HepG2 (cell line): ENCODE measurements at regions not wholly inside any gene's neighbourhood (a gene's known extent, or its start where the extent isn't known, plus 50 kb on each side); places are given as distances from the start of the nearest gene placed in this dataset.

Experiments
- ATAC-seq: fragments of 200-7000 bp; cut with Tn5 transposase; 3 replicates; pipeline ENCODE4 v1.9.1; 2020; ENCODE audit warnings: mild to moderate bottlenecking, moderate library complexity
- BruUV-seq: library from RNA; stranded (reverse); fragments of 400-500 nt; replicated peaks from 2 replicates; lab custom pipeline; 2021; lab: Mats Ljungman, UMichigan
- CTCF ChIA-PET: fragments of 300-600 bp; formaldehyde crosslinking; extraction: SDS; loops from one replicate; lab custom pipeline; 2021; ENCODE audit warnings: low total read pairs, inconsistent platforms, low intra/inter-chr PET ratio; lab: Yijun Ruan, JAX
- POLR2A ChIA-PET: fragments of 350-600 bp; sonication (Branson Sonifier 250); formaldehyde crosslinking; loops from one replicate; lab custom pipeline; 2020; ENCODE audit warnings: antibody characterized with exemption, inconsistent platforms; lab: Yijun Ruan, JAX
- DNase-seq: peaks from one replicate; pipeline ENCODE4 v3.0.0-alpha.2; 2015; ENCODE audit warnings: low spot score
- FAIRE-seq: peaks from 3 replicates; lab custom pipeline; 2011; peaks lifted over from hg19 to GRCh38; lab: Jason Lieb, UNC
- H2AFZ ChIP-seq: one replicate; pipeline ENCODE4 v1.6.1; 2011; ENCODE audit warnings: low read length, inconsistent platforms
- H3K27ac ChIP-seq: fragments of 300-600 bp; 3 replicates; pipeline ENCODE4 v1.8.0; 2011; ENCODE audit warnings: mixed run types, mild to moderate bottlenecking, mixed read lengths, low read length, inconsistent platforms; ENCODE audit not compliant: insufficient read depth; ENCODE audit errors: extremely low read length
- H3K27me3 ChIP-seq, 2 experiments: fragments of 200-600 bp in 1 of 2; 2 replicates in 1 of 2; 3 replicates in 1 of 2; pipeline versions ENCODE4 v1.6.0 to v1.8.0; 2011; ENCODE audit warnings: low read length in 2 of 2, mild to moderate bottlenecking in 2 of 2, moderate library complexity in 2 of 2, inconsistent platforms in 1 of 2; ENCODE audit not compliant: insufficient read depth in 2 of 2, control insufficient read depth in 1 of 2
- H3K36me3 ChIP-seq, 2 experiments: fragments of 200-600 bp in 1 of 2; replicated peaks in 1 of 2; 2 replicates in 1 of 2; 3 replicates in 1 of 2; pipeline versions ENCODE4 v1.5.1 to v1.8.0; 2011; ENCODE audit warnings: low read length in 2 of 2, inconsistent platforms in 1 of 2; ENCODE audit not compliant: insufficient read depth in 2 of 2, control insufficient read depth in 1 of 2
- H3K4me1 ChIP-seq: 2 replicates; pipeline ENCODE4 v1.5.1; 2012; ENCODE audit warnings: low read length, inconsistent platforms; ENCODE audit not compliant: insufficient read depth
- H3K4me2 ChIP-seq: 2 replicates; pipeline ENCODE4 v1.6.0; 2011; ENCODE audit warnings: low read depth, low read length, inconsistent platforms
- H3K4me3 ChIP-seq, 3 experiments: fragments of 200-600 bp in 1 of 3; sonication (generic), shearing (Covaris generic) in 1 of 3; replicated peaks in 1 of 3; 2 replicates each; pipeline ENCODE4 v1.5.1; 2011 to 2016; ENCODE audit warnings: low read length in 3 of 3, inconsistent platforms in 2 of 3, low read depth in 2 of 3, mild to moderate bottlenecking in 2 of 3, control low read depth in 1 of 3, mixed read lengths in 1 of 3; ENCODE audit not compliant: insufficient read depth in 1 of 3
- H3K79me2 ChIP-seq: one replicate; pipeline ENCODE4 v1.6.1; 2011; ENCODE audit warnings: low read length, inconsistent platforms; ENCODE audit not compliant: insufficient read depth
- H3K9ac ChIP-seq: 2 replicates; pipeline ENCODE4 v1.6.0; 2011; ENCODE audit warnings: mild to moderate bottlenecking, low read depth, low read length, inconsistent platforms; ENCODE audit not compliant: insufficient read depth
- H3K9me3 ChIP-seq: 2 replicates; pipeline ENCODE4 v1.5.1; 2012; ENCODE audit warnings: mild to moderate bottlenecking, low read length
- H4K20me1 ChIP-seq: 2 replicates; pipeline ENCODE4 v1.6.0; 2011; ENCODE audit warnings: inconsistent platforms, mild to moderate bottlenecking, low read length, moderate library complexity; ENCODE audit not compliant: insufficient read depth
- ARID5B ChIP-seq: IDR thresholded peaks from 2 replicates; pipeline ENCODE4 v1.4.0; 2020; ENCODE audit warnings: mild to moderate bottlenecking, missing genetic modification reagents
- EP300 ChIP-seq, 3 experiments: sonication (generic) in 1 of 3; formaldehyde crosslinking in 1 of 3; IDR thresholded peaks; 2 replicates each; pipeline versions ENCODE4 v1.5.1 to v1.6.1; 2011 to 2020; ENCODE audit warnings: low read depth in 2 of 3, low read length in 2 of 3, borderline replicate concordance in 1 of 3, improper control_type of control experiment in 1 of 3, mild to moderate bottlenecking in 1 of 3, missing genetic modification reagents in 1 of 3, moderate library complexity in 1 of 3
- EZH2 ChIP-seq: conservative IDR thresholded peaks from 2 replicates; pipeline ENCODE4 v1.6.1; 2012; ENCODE audit warnings: mild to moderate bottlenecking, low read depth, low read length, moderate library complexity
- IRF1 ChIP-seq: sonication (generic); formaldehyde crosslinking; IDR thresholded peaks from 2 replicates; pipeline ENCODE4 v1.4.0; 2020; ENCODE audit warnings: low read depth, mild to moderate bottlenecking, missing genetic modification reagents
- KMT2A ChIP-seq: sonication (generic); formaldehyde crosslinking; IDR thresholded peaks from 2 replicates; pipeline ENCODE4 v1.4.0; 2020; ENCODE audit warnings: missing genetic modification reagents
- NCOA1 ChIP-seq: sonication (generic); formaldehyde crosslinking; IDR thresholded peaks from 2 replicates; pipeline ENCODE4 v1.9.0; 2021; ENCODE audit warnings: missing genetic modification reagents
- NKX3-1 ChIP-seq: sonication (generic); formaldehyde crosslinking; IDR thresholded peaks from 2 replicates; pipeline ENCODE4 v1.5.0; 2020; ENCODE audit warnings: missing genetic modification reagents
- PHF20 ChIP-seq: sonication (generic); formaldehyde crosslinking; IDR thresholded peaks from 2 replicates; pipeline ENCODE4 v1.5.0; 2020; ENCODE audit warnings: mild to moderate bottlenecking, missing genetic modification reagents
- POGZ ChIP-seq: sonication (generic); formaldehyde crosslinking; IDR thresholded peaks from 2 replicates; pipeline ENCODE4 v1.4.0; 2020; ENCODE audit warnings: mild to moderate bottlenecking, missing genetic modification reagents
- SMARCE1 ChIP-seq: fragments of 450-650 bp; IDR thresholded peaks from 2 replicates; pipeline ENCODE4 v1.6.1; 2017; ENCODE audit warnings: borderline replicate concordance
- ZBTB3 ChIP-seq: sonication (generic); formaldehyde crosslinking; IDR thresholded peaks from 2 replicates; pipeline ENCODE4 v1.4.0; 2020; ENCODE audit warnings: low read depth, mild to moderate bottlenecking, moderate library complexity, missing genetic modification reagents, borderline replicate concordance
- ZNF136 ChIP-seq: sonication (generic); formaldehyde crosslinking; IDR thresholded peaks from 2 replicates; pipeline ENCODE4 v1.8.1; 2022; ENCODE audit warnings: low read depth, mild to moderate bottlenecking, moderate library complexity, missing genetic modification reagents
- ZNF275 ChIP-seq: sonication (generic); formaldehyde crosslinking; IDR thresholded peaks from 2 replicates; pipeline ENCODE4 v1.8.0; 2022; ENCODE audit warnings: missing genetic modification reagents, mild to moderate bottlenecking, inconsistent platforms, borderline replicate concordance
- ZNF33A ChIP-seq: sonication (generic); formaldehyde crosslinking; IDR thresholded peaks from 2 replicates; pipeline ENCODE4 v1.5.1; 2020; ENCODE audit warnings: missing genetic modification reagents, mild to moderate bottlenecking, moderate library complexity, borderline replicate concordance
- ZNF597 ChIP-seq: sonication (generic); formaldehyde crosslinking; IDR thresholded peaks from 2 replicates; pipeline ENCODE4 v1.5.0; 2020; ENCODE audit warnings: missing genetic modification reagents
- WGBS: methylation state at CpG from one replicate; pipeline ENCODE4 v1.1.6; 2017; ENCODE audit warnings: low lambda C conversion rate; 5-methylcytosine and 5-hydroxymethylcytosine counted together
- in situ Hi-C: cut with HindIII; loops from 2 replicates; pipeline ENCODE4 v1.10.0; 2017; ENCODE audit warnings: low pct_unique_long_range_greater_than_20kb; ENCODE audit not compliant: extremely low pct_ligation_motif_present
- intact Hi-C: fragments of 100-400 bp; cut with micrococcal nuclease; formaldehyde crosslinking; loops from one replicate; pipeline ENCODE4 v1.10.0; 2022; ENCODE audit not compliant: unreplicated experiment

- no peak for TF ChIP-seq ZNF136 (CRISPR knock-in tag)
- no peak for TF ChIP-seq ZBTB3
These were observed 317.2 kb downstream of the RPS4Y2 start (continued) for GRCh38 chrY:21073079-21073478.

GRCh38 chrY:21073641-21074260, 317.8 kb downstream of the RPS4Y2 start:
- ChIA-PET POLR2A (no interaction called here), CTCF (no interaction called here)
- Histone ChIP-seq H3K9me3 (peaks cover 67% of the 10 kb centered on the region), H4K20me1 (no peaks in the 10 kb centered on the region), H3K4me2 (no peak overlapping the region), H3K27ac (no peak overlapping the region), H3K36me3 (no peaks in the 10 kb centered on the region), H3K4me1 (no peaks in the 10 kb centered on the region), H2AFZ (no peak overlapping the region), H3K9ac (no peak overlapping the region), H3K4me3 (no peak overlapping the region), H3K79me2 (no peaks in the 10 kb centered on the region), H3K27me3 (no peaks in the 10 kb centered on the region)
- ATAC-seq (no peak), FAIRE-seq (no peak), DNase-seq (no peak)
- no TSS peak for BruUV-seq
- intact Hi-C loops = no loop called here
- WGBS = 32% methylated on average over 3 of the region's 3 CpGs
- in situ Hi-C loops = no loop called here
- no peak for TF ChIP-seq EP300 (IDR thresholded peaks at IDR 0.05; ENCODE audit: low read depth in 2 of 2, low read length in 2 of 2)
- no peak for TF ChIP-seq EP300 (CRISPR knock-in tag; IDR thresholded peaks at IDR 0.05; ENCODE audit: borderline replicate concordance)
- TF ChIP-seq POGZ (CRISPR knock-in tag) = no peak
- no peak for TF ChIP-seq KMT2A (CRISPR knock-in tag)
- no peak for TF ChIP-seq NCOA1 (CRISPR knock-in tag)
- TF ChIP-seq PHF20 (CRISPR knock-in tag) = no peak
- TF ChIP-seq ZNF33A (CRISPR knock-in tag) = no peak
- TF ChIP-seq ARID5B (CRISPR knock-in tag) = no peak
- TF ChIP-seq SMARCE1 = no peak
- TF ChIP-seq ZNF275 = no peak
- TF ChIP-seq NKX3-1 = no peak
- no peak for TF ChIP-seq EZH2
- no peak for TF ChIP-seq ZNF597 (CRISPR knock-in tag)
- no peak for TF ChIP-seq IRF1 (CRISPR knock-in tag)
